ENCODE measurements at regions not wholly inside any gene's neighbourhood (a gene's known extent, or its start where the extent isn't known, plus 50 kb on each side); places are given as distances from the start of the nearest gene placed in this dataset.

DNA sequence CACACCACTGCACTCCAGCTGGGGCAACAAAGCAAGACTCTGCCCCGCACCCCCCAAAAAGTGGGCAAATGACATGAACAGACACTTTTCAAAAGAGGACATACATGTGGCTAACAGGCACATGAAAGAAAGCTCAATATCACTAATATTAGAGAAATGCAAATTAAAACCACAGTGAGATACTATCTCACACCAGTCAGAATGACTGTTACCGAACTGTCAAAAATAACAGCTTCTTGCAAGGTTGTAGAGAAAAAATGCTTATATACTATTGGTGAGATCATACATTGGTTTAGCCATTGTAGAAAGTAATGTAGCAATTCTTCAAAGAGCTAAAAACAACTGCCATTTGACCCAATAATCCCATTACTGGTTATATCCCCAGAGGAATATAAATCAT, 99.5 kb upstream of the SPATA13 start:
- Histone ChIP-seq H3K27ac (ENCODE audit: low read length) (no peak overlapping the region), H3K36me3 (ENCODE audit: control insufficient read depth, insufficient read depth, low read length) (no peaks in the 10 kb centered on the region), H3K4me3 (ENCODE audit: low read length) (no peak overlapping the region), H3K9me3 (replicated peaks; ENCODE audit: control insufficient read depth, low read depth, low read length) (no peaks in the 10 kb centered on the region), H3K4me1 (ENCODE audit: control insufficient read depth, insufficient read depth, low read length) (peaks cover 10% of the 10 kb centered on the region), H3K27me3 (ENCODE audit: control insufficient read depth, insufficient read depth, low read length) (no peaks in the 10 kb centered on the region)
- DNase-seq: no peak
- no CpG with 5 or more reads among the region's 2 CpGs for WGBS (ENCODE audit: insufficient coverage)

DNA sequence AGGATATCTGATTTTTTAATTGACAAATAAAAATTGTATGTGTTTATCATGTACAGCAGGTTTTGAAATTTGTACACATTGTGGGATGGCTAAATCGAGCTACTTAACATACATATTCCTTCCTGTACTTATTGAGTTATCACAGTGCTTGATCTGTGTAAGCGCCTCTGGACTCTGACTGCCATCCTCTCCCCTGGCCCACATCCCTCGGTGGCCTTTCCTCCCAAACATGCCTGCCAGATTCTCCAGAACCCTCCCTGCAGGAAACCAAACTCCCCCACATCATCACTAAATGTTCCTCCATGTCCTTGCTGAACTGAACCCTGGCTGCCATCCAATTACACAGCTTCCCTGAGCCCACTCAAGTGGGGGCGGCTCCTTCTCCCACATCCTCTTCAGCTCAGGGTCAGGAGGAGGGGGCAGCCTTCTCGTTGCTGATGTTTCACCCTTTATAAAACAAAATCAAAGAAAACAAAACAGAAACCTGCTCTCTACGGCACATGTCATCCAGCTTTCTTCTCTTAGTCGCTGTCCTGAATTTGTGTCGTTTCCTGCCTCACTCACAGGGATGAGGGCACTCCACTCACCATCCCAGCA, 97.1 kb upstream of the SPATA13 start:
- H3K9me3 ChIP-seq (replicated peaks; ENCODE audit: control insufficient read depth, low read depth, low read length): no peaks in the 10 kb centered on the region
- H3K4me1 ChIP-seq (ENCODE audit: control insufficient read depth, insufficient read depth, low read length): peaks cover 10% of the 10 kb centered on the region
- H3K27me3 ChIP-seq (ENCODE audit: control insufficient read depth, insufficient read depth, low read length): no peaks in the 10 kb centered on the region
- WGBS (ENCODE audit: insufficient coverage): 19% methylated on average over 6 of the region's 8 CpGs
- no peak overlapping the region for H3K27ac ChIP-seq (ENCODE audit: low read length)
- H3K36me3 ChIP-seq (ENCODE audit: control insufficient read depth, insufficient read depth, low read length): no peaks in the 10 kb centered on the region
- DNase-seq: peak; percentile 46
- H3K4me3 ChIP-seq (ENCODE audit: low read length): no peak overlapping the region

- H3K27ac ChIP-seq (ENCODE audit: low read length): no peak overlapping the region
- no peak overlapping the region for H3K4me3 ChIP-seq (ENCODE audit: low read length)
- no peak for DNase-seq
- peaks cover 10% of the 10 kb centered on the region for H3K4me1 ChIP-seq (ENCODE audit: control insufficient read depth, insufficient read depth, low read length)
- WGBS (ENCODE audit: insufficient coverage): no CpG with 5 or more reads among the region's 3 CpGs
- no peaks in the 10 kb centered on the region for H3K36me3 ChIP-seq (ENCODE audit: control insufficient read depth, insufficient read depth, low read length)
- H3K9me3 ChIP-seq (replicated peaks; ENCODE audit: control insufficient read depth, low read depth, low read length): no peaks in the 10 kb centered on the region
- H3K27me3 ChIP-seq (ENCODE audit: control insufficient read depth, insufficient read depth, low read length): no peaks in the 10 kb centered on the region
Observed at GRCh38 chr13:24064371-24064770, 96.1 kb upstream of the SPATA13 start.

GRCh38 chr13:24065176-24065575, 95.3 kb upstream of the SPATA13 start:
- Histone ChIP-seq H3K9me3 (replicated peaks; ENCODE audit: control insufficient read depth, low read depth, low read length) (no peaks in the 10 kb centered on the region), H3K27ac (ENCODE audit: low read length) (no peak overlapping the region), H3K27me3 (ENCODE audit: control insufficient read depth, insufficient read depth, low read length) (no peaks in the 10 kb centered on the region), H3K36me3 (ENCODE audit: control insufficient read depth, insufficient read depth, low read length) (no peaks in the 10 kb centered on the region), H3K4me3 (ENCODE audit: low read length) (no peak overlapping the region), H3K4me1 (ENCODE audit: control insufficient read depth, insufficient read depth, low read length) (peaks cover 10% of the 10 kb centered on the region)
- no peak for DNase-seq
- no CpG with 5 or more reads among the region's 3 CpGs for WGBS (ENCODE audit: insufficient coverage)

DNA sequence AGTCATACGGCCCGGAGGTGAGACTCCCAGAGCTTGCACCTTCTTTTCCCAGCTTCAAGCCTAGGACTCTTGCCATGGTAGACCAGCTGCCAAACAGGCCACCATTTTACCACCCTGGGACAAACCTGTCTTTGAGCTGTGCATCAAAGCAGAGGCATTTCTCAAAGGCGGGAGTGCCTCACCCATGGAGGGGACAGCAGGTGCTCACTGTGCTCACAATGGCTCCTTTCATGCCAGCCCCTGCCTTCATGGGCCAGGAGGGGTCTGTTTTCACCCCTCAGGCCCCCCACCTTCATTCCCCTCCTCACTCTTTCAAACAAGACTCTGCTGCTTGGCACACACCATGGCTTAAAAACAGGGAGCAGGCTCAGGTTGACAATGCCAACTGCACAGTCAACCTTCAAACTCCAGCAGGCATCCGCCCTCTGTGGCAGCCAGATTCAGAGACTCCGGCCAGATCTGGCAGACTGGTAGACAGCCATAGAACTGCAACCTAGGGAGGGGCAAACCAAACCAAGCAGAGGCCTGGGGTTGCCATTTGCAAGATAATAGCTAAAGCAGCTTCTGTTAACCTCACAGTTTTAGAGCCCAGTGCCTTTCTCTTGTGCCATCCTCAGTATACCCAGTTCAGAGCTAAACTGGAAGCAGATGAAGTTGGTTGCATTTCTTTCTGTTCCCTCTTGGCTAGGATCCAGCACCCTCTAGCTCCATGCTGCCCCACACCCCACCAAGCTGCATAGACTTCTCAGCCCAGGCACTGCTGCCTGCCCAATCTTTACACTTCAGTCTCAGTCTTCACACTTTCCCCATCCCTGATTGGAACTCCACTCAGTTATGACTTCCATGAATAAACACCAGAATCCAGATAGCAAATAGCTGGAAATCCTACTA, 93.9 kb upstream of the SPATA13 start:
- H3K9me3 ChIP-seq (replicated peaks; ENCODE audit: control insufficient read depth, low read depth, low read length): no peaks in the 10 kb centered on the region
- DNase-seq: no peak
- H3K4me1 ChIP-seq (ENCODE audit: control insufficient read depth, insufficient read depth, low read length): peaks cover 10% of the 10 kb centered on the region
- no peak overlapping the region for H3K4me3 ChIP-seq (ENCODE audit: low read length)
- H3K27ac ChIP-seq (ENCODE audit: low read length): no peak overlapping the region
- 90% methylated on average over 5 of the region's 5 CpGs for whole genome bisulfite sequencing (ENCODE audit: insufficient coverage)
- H3K36me3 ChIP-seq (ENCODE audit: control insufficient read depth, insufficient read depth, low read length): no peaks in the 10 kb centered on the region
- no peaks in the 10 kb centered on the region for H3K27me3 ChIP-seq (ENCODE audit: control insufficient read depth, insufficient read depth, low read length)

DNA sequence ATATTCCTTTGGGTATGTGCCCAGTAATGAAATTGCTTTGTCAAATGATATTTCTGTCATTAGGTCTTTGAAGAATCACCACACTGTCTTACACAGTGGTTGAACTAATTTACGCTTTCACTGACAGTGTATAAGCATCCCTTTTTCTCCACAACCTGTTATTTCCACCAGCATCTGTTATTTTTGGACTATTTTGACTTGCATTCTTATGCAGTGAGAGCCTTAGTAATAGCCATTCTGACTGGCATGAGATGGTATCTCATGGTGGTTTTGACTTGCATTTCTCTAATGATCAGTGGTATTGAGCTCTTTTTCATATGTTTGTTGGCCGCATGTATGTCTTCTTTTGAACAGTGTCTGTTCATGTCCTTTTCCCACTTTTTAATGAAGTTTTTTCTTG, 92.0 kb upstream of the SPATA13 start:
- WGBS (ENCODE audit: insufficient coverage): no CpG with 5 or more reads among the region's 2 CpGs
- no peaks in the 10 kb centered on the region for H3K9me3 ChIP-seq (replicated peaks; ENCODE audit: control insufficient read depth, low read depth, low read length)
- H3K36me3 ChIP-seq (ENCODE audit: control insufficient read depth, insufficient read depth, low read length): no peaks in the 10 kb centered on the region

DNA sequence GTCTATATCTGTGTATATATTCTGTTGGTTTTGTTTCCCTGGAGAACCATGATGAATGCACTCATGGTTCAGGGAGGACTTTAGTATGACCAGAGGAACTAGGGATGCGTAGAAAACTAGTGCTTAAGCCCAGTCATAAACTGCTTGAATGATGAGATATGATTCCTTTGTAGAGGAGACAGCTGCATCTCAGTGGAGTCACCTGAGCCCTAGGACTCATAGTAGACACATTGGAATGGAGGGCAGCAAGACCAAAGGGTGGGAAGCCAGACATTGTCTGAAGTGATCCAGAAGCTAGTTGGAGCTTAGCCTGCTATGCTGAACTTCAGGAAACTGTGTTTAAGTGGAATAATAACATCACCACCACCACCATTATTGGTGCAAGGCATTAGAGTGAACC, 89.5 kb upstream of the SPATA13 start:
- no peaks in the 10 kb centered on the region for H3K9me3 ChIP-seq (replicated peaks; ENCODE audit: control insufficient read depth, low read depth, low read length)
- 91% methylated on average over 1 of the region's 1 CpG for WGBS (ENCODE audit: insufficient coverage)
- H3K27ac ChIP-seq (ENCODE audit: low read length): no peak overlapping the region
- DNase-seq: no peak
- no peak overlapping the region for H3K4me3 ChIP-seq (ENCODE audit: low read length)
- peaks cover 2% of the 10 kb centered on the region for H3K4me1 ChIP-seq (ENCODE audit: control insufficient read depth, insufficient read depth, low read length)
- H3K36me3 ChIP-seq (ENCODE audit: control insufficient read depth, insufficient read depth, low read length): no peaks in the 10 kb centered on the region
- no peaks in the 10 kb centered on the region for H3K27me3 ChIP-seq (ENCODE audit: control insufficient read depth, insufficient read depth, low read length)

More for the DNA sequence above, 92.0 kb upstream of the SPATA13 start:
- Histone ChIP-seq H3K4me1 (ENCODE audit: control insufficient read depth, insufficient read depth, low read length) (peaks cover 7% of the 10 kb centered on the region), H3K4me3 (ENCODE audit: low read length) (no peak overlapping the region), H3K27me3 (ENCODE audit: control insufficient read depth, insufficient read depth, low read length) (no peaks in the 10 kb centered on the region), H3K27ac (ENCODE audit: low read length) (no peak overlapping the region)
- no peak for DNase-seq

GRCh38 chr13:24071423-24072075, 89.0 kb upstream of the SPATA13 start:
- no peak for DNase-seq
- Histone ChIP-seq H3K4me1 (ENCODE audit: control insufficient read depth, insufficient read depth, low read length) (peaks cover 4% of the 10 kb centered on the region), H3K36me3 (ENCODE audit: control insufficient read depth, insufficient read depth, low read length) (no peaks in the 10 kb centered on the region), H3K9me3 (replicated peaks; ENCODE audit: control insufficient read depth, low read depth, low read length) (no peaks in the 10 kb centered on the region), H3K27me3 (ENCODE audit: control insufficient read depth, insufficient read depth, low read length) (no peaks in the 10 kb centered on the region), H3K4me3 (ENCODE audit: low read length) (no peak overlapping the region), H3K27ac (ENCODE audit: low read length) (no peak overlapping the region)
- 52% methylated on average over 2 of the region's 6 CpGs for WGBS (ENCODE audit: insufficient coverage)

DNA sequence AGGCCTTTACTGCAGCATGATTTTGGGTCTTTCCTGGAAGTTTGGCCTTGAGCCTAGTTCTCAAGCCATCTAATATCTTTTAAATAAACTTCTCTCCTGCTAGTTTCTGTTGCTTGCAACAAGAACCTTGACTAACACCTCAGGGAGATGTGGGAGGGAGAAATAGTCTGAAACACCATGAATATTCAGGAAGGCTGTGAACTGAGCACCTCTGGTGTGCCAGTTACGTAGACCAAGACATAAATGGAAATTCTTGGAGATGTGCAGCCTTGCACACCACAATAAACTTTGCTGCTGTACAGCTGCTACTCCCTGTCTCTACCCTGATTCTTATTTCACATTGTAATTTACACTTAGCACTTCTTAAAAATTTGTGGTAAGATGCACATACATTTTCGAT, 86.9 kb upstream of the SPATA13 start:
- Histone ChIP-seq H3K27ac (ENCODE audit: low read length) (no peak overlapping the region), H3K4me1 (ENCODE audit: control insufficient read depth, insufficient read depth, low read length) (peaks cover 4% of the 10 kb centered on the region), H3K27me3 (ENCODE audit: control insufficient read depth, insufficient read depth, low read length) (no peaks in the 10 kb centered on the region), H3K4me3 (ENCODE audit: low read length) (no peak overlapping the region), H3K9me3 (replicated peaks; ENCODE audit: control insufficient read depth, low read depth, low read length) (no peaks in the 10 kb centered on the region), H3K36me3 (ENCODE audit: control insufficient read depth, insufficient read depth, low read length) (no peaks in the 10 kb centered on the region)
- WGBS (ENCODE audit: insufficient coverage): 80% methylated on average over 1 of the region's 2 CpGs
- DNase-seq: no peak

DNA sequence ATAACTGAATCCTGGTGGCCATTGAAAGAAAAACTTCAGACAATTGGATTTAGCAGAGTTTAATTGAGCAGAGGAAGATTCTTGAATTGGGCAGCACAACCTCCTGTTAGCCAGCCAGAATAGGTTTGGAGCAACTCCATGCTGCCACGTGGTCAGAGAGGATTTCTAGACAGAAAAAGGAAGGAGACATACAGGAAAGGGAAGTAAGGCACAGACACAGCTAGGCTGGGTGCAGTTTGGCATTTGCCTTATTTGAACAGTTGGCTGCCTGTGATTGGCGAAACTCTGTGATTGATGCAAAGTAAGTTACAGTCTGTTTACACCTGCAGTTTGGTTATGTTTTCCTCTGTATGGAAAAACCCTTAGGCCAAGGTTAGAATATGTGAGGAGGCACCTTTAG, 85.8 kb upstream of the SPATA13 start:
- WGBS (ENCODE audit: insufficient coverage): 58% methylated on average over 2 of the region's 2 CpGs
- Histone ChIP-seq H3K27me3 (ENCODE audit: control insufficient read depth, insufficient read depth, low read length) (no peaks in the 10 kb centered on the region), H3K9me3 (replicated peaks; ENCODE audit: control insufficient read depth, low read depth, low read length) (no peaks in the 10 kb centered on the region), H3K4me3 (ENCODE audit: low read length) (no peak overlapping the region), H3K4me1 (ENCODE audit: control insufficient read depth, insufficient read depth, low read length) (peaks cover 4% of the 10 kb centered on the region), H3K27ac (ENCODE audit: low read length) (no peak overlapping the region), H3K36me3 (ENCODE audit: control insufficient read depth, insufficient read depth, low read length) (no peaks in the 10 kb centered on the region)
- DNase-seq: peak; percentile 34

Data from muscle of leg (tissue), 3 donors.